Choroid plexus epithelial cell (primary cell): ENCODE measurements at regions not wholly inside any gene's neighbourhood (a gene's known extent, or its start where the extent isn't known, plus 50 kb on each side); places are given as distances from the start of the nearest gene placed in this dataset.

Source experiments
- DNase-seq: peaks from one replicate; pipeline ENCODE4 v3.0.0-alpha.2; 2010; ENCODE audit warnings: low read depth
- H3K4me3 ChIP-seq: 2 replicates; pipeline ENCODE4 v1.5.1; 2011; ENCODE audit warnings: low read depth, mild to moderate bottlenecking, control low read depth, low read length, moderate library complexity
- CTCF ChIP-seq: conservative IDR thresholded peaks from 2 replicates; pipeline ENCODE4 v1.5.1; 2011; ENCODE audit warnings: low read depth, mild to moderate bottlenecking, control low read depth, inconsistent platforms, low read length, moderate library complexity

GRCh38 chr9:80049096-80049782, 477.5 kb downstream of the TLE4 start:
- TF ChIP-seq CTCF, result no peak
- H3K4me3 ChIP-seq, result no peak overlapping the region
- no peak for DNase-seq

GRCh38 chr9:80046481-80046880, 474.7 kb downstream of the TLE4 start:
- no peak for TF ChIP-seq CTCF
- no peak for DNase-seq
- no peak overlapping the region for H3K4me3 ChIP-seq

- no peak overlapping the region for H3K4me3 ChIP-seq
- TF ChIP-seq CTCF, result no peak
- no peak for DNase-seq
These were observed 470.1 kb downstream of the TLE4 start for GRCh38 chr9:80041821-80042220.

GRCh38 chr9:80040457-80040856, 468.7 kb downstream of the TLE4 start:
- no peak for TF ChIP-seq CTCF

GRCh38 chr9:80030801-80031200, 459.0 kb downstream of the TLE4 start:
- no peak overlapping the region for H3K4me3 ChIP-seq
- no peak for TF ChIP-seq CTCF
- peak; percentile 50 for DNase-seq

More at GRCh38 chr9:80040457-80040856, 468.7 kb downstream of the TLE4 start:
- no peak for DNase-seq
- H3K4me3 ChIP-seq, result no peak overlapping the region

GRCh38 chr9:80028501-80028900, 456.7 kb downstream of the TLE4 start:
- no peak overlapping the region for H3K4me3 ChIP-seq
- no peak for TF ChIP-seq CTCF
- no peak for DNase-seq
